NCI-H82 (cell line): ENCODE measurements at regions not wholly inside any gene's neighbourhood (a gene's known extent, or its start where the extent isn't known, plus 50 kb on each side); places are given as distances from the start of the nearest gene placed in this dataset.
"Not testable (repeated sequence)": the region's sequence is repeated elsewhere in the genome, so short reads cannot be mapped to it uniquely, and the experiment has no call there.

ENCODE experiments used
- DNase-seq: peaks from one replicate; lab custom pipeline; 2025; lab: John Stamatoyannopoulos, UW

DNA sequence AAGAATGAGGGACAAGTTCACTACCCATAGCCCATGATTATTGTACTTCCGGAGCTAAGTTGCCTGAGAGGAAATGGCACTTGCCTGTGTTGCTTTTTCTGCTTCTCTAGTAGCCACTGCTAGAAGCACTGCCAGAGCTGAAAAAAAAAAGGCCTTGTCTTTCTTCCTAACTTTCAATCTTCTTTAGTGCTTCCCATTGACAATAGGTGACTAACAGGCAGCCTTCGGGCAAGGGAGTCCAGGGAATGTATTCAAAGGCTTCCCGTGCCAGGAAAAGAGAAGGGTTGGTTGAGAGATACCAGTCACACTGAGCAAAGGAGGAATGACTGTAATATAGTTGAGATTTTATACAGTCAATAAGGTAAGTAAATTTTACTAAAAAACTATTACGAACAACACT, 242.0 kb downstream of the CALCRL start:
- DNase-seq: no peak

DNA sequence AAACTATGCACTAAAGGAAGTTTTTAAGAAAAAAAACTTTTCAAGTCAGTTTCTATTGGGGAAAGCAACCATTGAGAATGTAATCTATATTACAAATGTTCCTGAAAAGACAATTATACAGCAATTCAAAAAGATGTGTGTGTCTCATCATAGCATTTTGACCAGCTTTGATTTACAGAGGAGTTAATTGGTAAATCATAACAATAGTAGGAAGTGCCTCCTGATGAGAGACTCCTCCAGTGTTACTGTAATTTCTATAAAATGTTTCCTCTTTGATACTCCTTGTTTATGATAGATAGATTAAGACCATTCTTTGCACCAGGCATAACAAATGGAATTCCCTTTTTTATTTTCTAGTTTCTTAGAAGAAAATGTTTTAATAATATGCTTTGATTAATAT, 249.9 kb downstream of the CALCRL start:
- DNase-seq: no peak

DNA sequence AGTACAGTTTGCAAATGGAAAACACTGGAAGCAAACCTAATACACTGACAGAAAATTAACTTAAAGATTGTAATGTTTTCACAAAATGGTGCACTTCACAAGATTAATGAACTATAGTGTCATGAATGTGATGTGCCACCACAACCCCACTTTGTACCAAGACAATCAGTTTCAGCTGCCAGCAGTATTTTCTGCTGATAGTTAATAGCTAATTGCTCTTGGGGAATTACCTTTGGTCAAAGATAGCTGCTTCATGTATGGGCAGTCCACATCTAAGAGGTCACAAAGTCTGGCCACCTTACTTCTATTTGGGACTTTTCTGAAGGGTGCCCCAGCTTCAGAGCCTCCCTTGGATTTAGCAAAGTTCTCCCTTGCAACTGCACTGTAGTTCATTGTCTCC, 254.0 kb downstream of the CALCRL start:
- DNase-seq: no peak

DNA sequence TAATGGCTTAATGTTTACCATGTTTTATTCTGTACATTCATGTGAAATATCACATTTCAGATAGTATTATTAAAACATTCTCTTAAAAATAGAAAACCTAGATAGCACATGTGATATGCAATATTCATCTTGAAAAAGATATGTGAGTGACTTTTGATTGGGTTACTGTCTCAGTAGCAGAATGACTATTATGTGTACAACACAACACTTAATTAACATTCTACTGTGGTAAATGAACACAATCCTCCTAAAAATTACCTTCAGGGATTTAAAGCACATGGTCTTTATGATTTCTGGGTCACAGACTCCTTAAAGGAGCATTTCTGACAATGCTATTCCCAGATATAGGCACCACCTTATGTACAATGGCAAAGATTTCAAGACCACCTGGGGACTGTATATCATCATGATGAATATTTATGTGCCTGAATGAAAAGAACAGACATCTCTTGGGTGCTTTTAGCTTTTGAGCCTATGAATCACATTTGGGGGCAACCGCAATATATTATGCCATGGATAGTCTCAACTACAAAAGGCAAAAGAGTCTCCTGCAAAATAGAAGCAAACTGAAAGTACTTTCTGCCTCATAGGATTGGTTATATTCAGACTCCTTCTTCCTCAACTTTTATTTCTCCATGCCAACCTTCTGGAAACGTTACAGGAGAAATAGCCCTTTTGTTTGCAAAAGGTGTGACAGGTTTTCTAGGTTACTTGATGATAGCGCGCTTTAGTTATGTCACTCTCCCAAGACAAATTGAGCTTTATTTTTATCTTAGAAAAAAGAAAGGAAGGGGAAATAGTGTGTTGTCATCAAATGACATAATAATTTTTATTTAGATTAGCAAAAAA, 259.0 kb downstream of the CALCRL start:
- no peak for DNase-seq

DNA sequence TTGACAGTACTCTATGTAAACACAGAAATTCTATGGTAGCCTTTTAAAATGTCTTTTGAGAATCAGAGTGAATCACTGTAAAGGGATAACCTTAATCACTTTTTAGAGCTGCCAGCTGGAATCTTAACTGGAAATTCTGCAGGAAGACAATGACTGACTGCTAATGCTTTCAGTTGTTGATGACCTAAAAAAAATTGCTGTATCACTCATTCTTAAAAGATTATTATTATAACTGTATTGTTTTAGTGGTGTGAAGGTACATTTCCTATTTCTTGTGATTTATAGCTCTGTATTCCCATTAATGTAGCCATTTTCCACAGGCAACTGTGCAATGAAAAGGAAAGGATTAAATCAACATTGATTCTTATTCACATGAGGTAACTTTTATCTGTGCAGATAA, 260.5 kb downstream of the CALCRL start:
- DNase-seq: peak; percentile 22

DNA sequence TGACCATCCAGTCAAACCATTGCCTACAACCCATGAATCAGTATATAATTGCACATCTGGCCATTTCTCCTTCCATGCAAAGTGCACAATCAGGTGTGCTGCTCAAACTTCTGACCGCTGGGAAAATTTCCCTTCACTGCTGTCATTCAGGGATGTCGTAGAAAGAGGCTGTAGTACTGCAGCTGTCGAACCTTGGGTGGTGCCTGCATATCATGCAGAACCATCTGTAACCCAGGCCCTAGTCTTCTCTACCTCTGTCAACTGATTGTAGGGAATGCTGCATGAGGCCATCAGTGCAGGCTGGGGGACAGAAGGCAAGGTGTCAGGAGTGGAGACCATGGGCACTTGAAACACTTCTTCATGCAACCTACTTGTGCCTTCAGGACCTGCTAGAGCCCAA, 267.5 kb downstream of the CALCRL start:
- DNase-seq: no peak

DNA sequence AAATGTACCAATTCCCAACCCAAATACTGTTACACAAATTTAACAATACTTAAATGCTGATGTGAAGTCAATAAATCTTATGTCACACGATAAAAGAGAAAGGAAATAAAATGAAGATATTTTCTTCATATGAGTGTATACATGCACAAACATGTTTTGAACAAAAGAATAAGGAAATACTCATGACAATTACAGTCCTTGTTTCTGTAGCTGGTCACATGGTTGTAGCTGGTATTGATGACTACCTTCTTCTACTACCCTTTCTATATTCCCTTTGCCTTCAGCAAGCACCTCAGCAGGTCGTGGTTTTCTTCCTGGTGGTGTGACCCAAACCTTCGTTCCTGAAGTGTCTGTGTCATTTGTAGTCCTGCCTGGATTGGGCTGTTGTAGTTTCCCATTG, 269.2 kb downstream of the CALCRL start:
- DNase-seq: not testable (repeated sequence)

DNA sequence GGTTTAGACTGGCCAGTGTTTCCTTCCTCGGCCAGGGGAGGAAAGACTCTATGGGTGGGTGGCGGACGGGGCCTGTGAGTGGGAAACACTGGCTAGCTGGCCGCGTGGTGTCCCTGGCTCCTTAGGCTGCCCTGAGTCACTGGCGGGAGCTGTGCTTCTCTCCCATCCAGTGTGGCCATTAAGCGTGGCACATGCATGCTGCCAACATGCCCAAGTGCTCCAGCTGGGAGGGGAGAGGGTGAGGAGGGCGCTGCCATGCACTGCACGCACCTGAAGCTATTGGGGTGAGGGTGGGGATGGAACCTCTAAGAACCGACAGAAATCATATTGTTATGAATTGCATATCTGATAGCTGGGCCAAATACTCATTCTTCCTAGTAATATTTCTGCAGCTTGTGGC, 270.8 kb downstream of the CALCRL start:
- DNase-seq: no peak

DNA sequence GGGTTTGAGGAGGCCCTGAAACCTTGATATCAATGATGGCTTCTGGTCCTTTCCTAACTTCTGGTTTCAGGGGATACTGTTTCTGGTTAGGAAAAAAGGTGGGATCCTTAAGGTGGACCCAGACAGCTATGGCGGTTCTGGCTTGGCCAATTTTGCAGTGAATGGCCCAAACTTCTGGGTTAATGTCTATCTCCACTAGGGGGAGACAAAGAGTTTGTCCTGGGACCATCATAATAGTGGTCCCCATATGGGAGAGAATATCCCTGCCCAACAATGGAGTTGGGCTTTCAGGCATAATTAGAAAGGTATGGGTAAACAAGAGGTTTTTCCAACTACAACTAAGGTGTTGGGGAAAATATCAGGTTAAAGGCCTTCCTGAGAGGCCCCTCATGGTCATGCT, 273.5 kb downstream of the CALCRL start:
- DNase-seq: peak; percentile 29

DNA sequence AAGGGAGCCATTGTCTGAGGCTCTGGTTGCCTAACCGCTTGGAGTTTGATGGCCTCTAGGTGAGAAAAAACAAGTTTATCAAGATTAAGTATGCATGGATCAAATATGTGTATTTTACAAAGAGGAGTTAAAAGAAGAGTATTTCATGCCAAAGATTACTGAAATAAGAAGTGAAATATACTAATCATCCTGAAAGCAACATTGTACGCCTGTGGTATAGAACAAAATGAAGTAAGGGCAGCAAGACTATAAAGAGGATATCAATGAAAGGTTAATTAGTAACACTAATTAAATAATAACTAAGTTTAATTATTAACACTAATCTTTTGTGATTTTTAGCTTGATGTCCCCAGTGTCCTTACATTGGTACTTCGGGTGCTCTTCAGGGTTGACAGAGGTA, 276.7 kb downstream of the CALCRL start:
- no peak for DNase-seq

DNA sequence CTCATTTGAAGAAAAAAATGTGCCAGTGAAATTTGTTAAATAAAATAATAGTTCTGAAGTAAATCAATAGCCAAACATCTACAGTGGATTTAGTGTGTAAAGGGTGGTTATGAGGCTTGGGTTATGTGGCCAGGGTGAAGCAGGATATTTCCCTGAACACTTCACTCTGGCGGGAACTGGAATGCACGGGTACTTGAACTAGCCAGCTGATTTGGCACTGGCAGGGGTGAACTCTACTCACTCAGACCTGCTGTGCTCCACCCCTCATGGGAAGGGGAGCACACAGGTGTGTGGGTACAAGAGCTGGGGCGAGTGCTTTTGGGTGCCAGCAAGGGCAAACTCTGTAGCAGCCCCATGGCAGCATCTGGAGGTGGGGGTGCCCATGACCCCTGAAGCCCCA, 278.2 kb downstream of the CALCRL start:
- no peak for DNase-seq

DNA sequence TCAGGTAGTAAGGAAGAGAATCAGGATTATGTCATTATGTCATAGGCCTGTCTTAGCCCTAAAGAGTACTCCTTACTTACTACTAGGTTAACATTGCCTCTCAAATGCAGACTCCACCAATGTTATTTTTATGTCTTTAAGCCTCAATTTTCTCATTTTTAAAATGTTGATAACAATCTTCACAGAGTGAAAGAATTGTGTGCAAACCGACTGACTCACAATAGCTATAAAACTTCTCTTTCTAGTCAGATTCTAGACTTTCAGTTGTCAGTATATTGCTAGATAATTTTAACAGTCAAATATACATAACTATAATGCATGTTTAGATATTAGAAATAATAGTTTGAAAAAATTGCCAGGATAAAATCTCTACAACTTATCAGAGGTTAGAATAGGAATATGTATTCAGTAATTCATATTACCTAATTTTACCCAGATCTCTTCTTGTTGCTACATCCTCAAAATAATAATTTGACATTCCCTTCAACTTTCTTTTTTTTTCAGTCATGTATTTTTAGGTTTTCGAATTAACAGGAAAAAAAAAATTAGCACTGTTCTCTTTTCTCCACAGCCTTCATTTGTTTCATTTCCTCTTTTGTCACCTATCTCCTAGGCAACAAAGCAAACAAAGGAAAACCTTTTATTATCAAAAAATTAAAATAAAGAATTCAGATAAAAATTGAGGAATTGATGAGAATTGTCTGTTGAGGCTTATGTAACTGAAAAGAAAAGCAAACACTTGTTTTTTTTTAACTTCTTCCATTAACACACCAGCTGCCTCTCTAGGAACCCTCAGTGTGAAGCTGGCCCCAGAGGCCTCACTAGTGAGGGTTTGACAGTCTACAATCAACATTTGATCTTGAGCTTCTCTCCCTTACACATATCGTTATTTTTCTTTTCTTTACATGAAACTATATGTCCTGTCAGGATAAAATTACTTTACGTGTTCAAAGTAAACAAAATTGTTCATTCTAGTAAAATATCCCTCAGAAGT, 279.0 kb downstream of the CALCRL start:
- peak; percentile 23 for DNase-seq

DNA sequence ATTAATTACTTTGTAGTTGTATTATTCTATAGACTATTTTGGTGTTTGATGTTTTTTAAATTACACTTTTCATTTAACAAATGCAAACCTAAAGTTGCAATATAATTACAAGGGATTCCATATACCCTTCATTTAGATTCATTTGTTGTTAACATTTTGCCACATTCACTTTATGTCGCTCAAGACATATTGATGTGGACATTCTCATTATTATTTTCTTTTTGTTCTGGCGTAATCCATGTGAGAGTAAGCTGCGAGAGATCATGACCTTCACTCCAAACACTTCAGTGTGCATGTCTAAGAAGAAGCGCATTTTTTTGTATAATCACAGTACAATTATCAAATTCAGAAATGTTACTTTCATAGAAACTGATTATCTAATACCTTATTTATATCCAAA, 280.6 kb downstream of the CALCRL start:
- DNase-seq: no peak

DNA sequence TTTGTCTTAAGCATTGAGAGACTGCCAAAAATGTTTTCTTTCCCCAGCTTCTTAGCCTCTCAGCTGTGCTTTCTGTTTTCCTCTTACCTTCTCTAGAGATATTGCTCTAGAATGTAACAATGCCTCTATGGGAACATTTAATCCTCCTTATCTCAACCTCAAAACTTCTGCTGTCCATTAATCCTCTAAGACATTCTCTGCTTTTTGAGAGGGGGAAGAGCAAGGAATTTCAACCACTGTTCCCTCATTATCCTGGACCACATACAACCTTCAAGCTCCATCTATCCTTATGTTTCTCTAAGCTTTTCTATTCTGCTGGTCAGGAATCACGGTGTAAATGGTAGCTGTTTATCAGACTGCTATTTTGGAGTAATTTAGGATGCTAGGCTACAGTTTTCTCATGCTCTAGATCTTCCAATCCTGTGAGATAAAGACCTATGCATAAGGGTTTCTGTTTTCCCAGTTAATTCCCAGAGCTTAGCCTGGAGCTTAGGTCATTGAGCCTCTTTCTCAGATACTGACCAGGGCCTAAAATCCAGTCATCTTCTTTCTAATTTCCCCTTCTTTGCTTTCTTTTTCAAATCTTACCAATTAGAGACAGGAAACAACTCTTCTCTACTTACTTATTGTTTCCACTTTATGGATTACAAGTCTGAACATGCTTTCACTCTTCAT, 282.0 kb downstream of the CALCRL start:
- peak; percentile 35 for DNase-seq

DNA sequence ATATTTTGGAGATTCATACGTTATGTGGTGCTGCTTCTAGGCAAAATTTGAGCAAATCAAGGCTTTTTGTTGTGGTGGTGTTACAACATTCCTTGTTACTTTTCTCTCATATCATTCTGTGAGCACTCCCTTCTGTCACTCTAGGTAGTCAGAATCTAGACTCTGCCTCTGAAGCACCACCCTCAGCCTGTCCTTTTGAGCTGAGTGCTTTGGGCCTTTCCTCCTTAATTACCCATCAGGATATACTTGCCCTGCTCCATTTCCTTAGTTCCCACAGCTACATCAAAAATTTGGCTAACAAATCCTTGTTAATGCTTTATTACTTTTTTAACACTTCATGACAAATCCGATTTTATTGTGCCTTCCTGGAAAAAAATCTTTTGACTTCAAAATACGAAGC, 289.6 kb downstream of the CALCRL start:
- no peak for DNase-seq

DNA sequence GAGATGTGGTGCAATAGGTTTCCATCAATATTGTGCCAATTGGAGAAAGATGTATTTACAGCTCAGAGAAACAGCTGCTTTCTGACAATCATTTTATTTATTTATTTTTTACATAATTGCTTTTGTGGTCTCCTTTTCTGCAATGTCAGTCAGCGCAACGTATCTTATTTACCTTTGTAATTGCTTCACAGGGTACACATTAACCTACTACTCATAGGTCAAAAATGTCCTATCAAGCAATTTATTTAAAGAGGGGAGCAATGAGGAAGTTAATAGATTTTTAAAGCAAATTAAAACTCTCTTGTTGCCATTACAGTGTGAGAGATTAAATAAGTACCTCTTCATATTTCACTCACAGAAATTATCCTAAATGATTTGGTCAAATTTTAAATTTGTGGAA, 291.0 kb downstream of the CALCRL start:
- DNase-seq: no peak

DNA sequence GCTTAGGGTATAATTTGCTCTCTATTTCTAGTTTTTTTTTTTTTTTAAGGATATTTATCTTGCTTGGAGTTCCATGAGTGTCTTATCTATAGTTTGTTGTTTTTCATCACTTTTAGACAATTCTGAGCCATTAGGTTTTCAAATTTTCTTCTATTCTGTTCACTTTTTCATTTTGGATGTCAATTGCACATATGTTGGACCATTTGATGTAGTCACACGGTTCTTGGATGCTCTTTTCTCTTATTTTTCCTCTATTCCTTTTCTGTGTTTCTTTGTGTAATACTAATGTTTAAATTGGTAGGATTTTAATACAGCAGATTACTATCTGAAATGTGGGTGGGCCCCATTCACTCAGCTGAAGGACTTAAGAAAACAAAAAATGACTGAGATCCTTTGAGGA, 292.6 kb downstream of the CALCRL start:
- DNase-seq: no peak

DNA sequence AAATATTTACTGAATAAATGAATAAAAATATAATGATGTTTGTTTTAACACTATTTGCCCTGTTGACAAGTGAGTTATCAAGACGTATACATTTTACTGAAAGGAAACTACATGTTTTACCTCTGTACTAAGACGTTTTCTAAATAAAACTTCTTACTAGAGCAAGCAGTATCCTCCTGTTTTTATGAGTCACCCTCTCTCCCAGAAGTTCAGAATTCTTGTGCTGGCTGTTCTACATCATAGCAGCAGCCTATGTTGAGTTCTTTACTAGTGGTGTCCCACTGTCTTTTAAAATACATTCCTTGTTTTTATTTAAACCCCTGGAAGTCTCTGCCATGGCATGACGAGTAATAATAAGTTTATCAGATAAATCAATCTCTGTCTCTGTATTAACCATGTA, 297.4 kb downstream of the CALCRL start:
- no peak for DNase-seq

DNA sequence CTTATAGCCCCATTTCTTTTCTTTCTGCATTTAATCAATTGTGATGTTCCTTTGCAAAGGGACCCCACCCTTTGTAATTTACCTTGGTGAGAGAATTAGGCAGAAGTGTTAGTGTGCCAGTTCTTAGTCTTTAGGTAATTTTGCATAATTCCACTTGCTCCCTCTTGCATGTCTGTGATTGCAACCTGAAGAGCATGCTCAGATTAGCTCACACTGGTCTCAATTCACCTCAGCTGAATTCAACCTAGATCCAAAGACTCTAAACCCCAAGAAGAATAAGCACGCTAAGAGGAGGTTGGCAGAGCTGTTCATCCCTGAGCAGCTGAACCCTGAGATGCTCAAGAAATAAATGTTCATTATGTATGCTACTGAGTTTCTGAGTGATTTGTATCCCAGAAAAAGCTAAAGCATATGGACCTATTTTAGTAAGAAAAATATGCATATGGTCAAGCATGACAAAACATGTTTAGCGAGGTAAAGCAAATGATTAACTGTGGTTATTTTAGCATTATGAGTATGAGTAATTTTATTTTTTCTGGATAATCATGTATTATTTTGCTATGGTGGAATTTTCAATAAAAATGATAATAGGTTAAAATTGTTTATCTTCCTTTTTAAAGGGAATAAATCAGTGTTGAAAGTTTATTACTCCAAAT, 299.2 kb upstream of the ZSWIM2 start:
- peak; percentile 3 for DNase-seq

DNA sequence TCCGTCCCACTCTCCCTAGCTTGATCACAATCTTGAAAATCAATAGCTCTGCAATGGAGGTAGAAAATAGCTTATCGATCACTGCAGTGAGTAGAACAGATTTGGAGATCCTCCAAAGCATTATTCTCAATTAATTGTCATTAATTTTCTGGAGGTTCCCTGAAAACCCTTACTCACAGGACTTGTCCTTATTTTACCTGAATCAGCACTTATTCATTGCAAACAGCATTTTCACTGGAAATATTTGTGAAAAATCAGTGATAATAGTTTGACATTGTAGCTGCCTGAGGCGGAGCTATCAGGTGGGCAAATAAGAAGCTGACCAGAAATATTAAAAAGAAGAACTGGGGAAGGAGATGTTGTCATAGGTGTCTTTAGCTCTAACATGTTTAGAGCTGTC, 294.6 kb upstream of the ZSWIM2 start:
- DNase-seq: no peak

DNA sequence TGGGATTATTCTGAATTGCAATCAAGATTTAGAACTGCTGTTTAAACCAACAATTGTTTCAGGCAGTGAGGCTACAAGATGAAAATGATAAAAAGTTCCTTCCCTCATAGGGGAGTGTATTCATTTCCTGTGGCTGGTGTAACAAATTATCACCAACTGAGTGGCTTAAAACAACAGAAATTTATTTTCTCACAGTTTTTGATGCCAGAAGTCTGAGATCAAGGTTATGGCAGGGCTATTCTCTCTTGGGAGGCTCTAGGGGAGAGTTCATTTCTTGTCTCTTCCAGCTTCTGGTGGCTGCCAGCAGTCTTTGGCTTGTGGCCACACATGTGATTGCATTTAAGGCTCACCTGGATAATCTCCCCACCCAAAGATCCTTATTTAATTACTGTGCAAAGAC, 290.5 kb upstream of the ZSWIM2 start:
- DNase-seq: no peak

DNA sequence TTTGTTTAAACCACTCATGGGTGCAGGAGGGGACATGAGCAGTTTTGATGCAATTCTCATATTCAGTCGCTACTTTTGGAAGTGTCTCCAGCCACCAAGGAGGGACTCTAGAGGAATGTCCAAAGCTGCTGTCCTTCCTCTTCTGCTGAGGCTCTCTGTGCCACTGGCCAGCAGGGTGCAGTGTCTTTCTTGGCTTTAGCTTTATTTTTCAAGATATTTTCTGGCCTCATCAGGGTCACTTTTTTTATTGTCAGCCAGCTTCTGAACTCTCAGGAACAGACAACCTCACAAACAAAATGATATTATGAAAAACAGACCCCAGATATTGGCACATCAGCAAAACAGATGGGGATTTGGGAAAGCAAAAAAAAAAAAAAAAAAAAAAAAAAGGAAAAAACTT, 289.3 kb upstream of the ZSWIM2 start:
- DNase-seq: peak; percentile 34
